ENCODE measurements at regions not wholly inside any gene's neighbourhood (a gene's known extent, or its start where the extent isn't known, plus 50 kb on each side); places are given as distances from the start of the nearest gene placed in this dataset.

DNA sequence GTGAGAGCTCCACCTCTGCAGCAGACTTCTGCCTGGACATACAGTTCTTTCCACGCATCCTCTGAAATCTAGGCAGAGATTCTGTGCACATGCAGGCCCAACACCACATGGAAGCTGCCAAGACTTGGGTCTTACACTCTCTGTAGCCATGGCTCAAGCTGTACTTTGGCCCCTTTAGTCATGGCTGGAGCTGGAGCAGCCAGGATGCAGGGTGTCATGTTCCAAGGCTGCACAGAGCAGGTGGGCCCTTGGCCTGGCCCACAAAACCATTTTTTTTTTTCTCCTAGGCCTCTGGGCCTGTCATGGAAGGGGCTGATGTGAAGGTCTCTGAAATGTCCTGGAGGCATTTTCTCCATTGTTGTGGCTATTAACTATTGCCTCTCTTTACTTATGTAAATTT is 990.5 kb upstream of the ADGRL3 start:
- DNase-seq (ENCODE audit: low read depth): no peak
- TF ChIP-seq, protein P1, sequence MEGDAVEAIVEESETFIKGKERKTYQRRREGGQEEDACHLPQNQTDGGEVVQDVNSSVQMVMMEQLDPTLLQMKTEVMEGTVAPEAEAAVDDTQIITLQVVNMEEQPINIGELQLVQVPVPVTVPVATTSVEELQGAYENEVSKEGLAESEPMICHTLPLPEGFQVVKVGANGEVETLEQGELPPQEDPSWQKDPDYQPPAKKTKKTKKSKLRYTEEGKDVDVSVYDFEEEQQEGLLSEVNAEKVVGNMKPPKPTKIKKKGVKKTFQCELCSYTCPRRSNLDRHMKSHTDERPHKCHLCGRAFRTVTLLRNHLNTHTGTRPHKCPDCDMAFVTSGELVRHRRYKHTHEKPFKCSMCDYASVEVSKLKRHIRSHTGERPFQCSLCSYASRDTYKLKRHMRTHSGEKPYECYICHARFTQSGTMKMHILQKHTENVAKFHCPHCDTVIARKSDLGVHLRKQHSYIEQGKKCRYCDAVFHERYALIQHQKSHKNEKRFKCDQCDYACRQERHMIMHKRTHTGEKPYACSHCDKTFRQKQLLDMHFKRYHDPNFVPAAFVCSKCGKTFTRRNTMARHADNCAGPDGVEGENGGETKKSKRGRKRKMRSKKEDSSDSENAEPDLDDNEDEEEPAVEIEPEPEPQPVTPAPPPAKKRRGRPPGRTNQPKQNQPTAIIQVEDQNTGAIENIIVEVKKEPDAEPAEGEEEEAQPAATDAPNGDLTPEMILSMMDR (IDR thresholded peaks at IDR 0.05; ENCODE audit: insufficient read depth, low read depth, low read length, missing control alignments): no peak
- no peak overlapping the region for H3K4me3 ChIP-seq (ENCODE audit: low read length)

DNA sequence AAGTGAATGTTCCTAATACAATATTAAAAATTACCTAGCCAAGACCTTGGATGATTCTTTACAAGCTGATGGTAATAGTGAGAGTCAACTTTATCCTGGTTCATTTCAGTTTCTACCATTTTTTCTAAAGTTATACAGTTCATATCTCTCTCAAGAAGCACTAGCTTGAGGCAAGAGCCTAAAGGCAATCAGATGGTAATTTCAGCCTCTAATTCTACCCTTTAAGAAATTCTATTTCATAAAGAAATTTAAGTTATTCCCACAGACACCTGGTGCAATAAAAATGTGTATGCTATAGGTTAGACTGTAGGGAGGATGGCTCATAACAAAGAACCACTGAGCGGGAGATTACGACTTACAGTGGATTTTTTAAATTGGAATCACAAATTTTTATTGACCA is 984.2 kb upstream of the ADGRL3 start:
- no peak overlapping the region for H3K4me3 ChIP-seq (ENCODE audit: low read length)
- TF ChIP-seq, protein P1 (IDR thresholded peaks at IDR 0.05; ENCODE audit: insufficient read depth, low read depth, low read length, missing control alignments): no peak
- DNase-seq (ENCODE audit: low read depth): no peak

DNA sequence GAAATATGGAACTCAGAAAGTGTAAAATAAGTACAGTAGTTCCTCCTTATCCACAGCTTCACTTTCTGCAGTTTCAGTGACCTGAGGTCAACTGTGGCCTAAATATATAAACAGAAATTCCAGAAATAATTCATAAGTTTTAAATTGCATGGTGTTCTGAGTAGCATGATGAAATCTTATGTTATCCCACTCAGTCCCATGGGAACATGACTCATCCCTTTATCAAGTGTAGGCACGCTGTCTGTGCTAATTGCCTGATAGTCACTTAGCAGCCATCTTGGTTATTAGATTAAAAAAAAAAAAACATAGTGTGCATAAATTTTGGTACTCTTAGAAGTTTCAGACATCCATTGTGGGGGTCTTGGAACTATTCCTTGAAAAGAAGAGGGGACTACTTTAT is 983.4 kb upstream of the ADGRL3 start:
- H3K4me3 ChIP-seq (ENCODE audit: low read length): no peak overlapping the region
- DNase-seq (ENCODE audit: low read depth): peak; percentile 89
- TF ChIP-seq, protein P1 (IDR thresholded peaks at IDR 0.05; ENCODE audit: insufficient read depth, low read depth, low read length, missing control alignments): no peak

DNA sequence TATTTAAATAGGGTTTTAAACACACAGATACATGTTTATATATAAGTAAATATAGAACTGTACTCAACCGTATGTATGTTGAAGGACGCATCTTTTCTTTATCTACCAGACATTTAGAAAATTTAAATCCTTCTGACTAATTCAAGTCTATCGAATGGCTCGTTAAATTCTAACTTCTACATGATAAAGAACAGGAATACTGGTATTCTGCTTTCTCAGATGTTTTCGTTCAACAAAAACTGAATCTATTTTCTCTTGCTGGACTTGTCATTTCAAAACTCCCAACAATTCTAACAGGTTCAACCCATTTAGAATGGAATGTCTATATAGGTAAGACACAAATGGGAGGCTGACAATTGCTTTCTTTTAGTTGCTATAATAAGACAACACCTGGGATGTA is 978.3 kb upstream of the ADGRL3 start:
- no peak overlapping the region for H3K4me3 ChIP-seq (ENCODE audit: low read length)
- TF ChIP-seq, protein P1 (IDR thresholded peaks at IDR 0.05; ENCODE audit: insufficient read depth, low read depth, low read length, missing control alignments): no peak
- DNase-seq (ENCODE audit: low read depth): no peak

DNA sequence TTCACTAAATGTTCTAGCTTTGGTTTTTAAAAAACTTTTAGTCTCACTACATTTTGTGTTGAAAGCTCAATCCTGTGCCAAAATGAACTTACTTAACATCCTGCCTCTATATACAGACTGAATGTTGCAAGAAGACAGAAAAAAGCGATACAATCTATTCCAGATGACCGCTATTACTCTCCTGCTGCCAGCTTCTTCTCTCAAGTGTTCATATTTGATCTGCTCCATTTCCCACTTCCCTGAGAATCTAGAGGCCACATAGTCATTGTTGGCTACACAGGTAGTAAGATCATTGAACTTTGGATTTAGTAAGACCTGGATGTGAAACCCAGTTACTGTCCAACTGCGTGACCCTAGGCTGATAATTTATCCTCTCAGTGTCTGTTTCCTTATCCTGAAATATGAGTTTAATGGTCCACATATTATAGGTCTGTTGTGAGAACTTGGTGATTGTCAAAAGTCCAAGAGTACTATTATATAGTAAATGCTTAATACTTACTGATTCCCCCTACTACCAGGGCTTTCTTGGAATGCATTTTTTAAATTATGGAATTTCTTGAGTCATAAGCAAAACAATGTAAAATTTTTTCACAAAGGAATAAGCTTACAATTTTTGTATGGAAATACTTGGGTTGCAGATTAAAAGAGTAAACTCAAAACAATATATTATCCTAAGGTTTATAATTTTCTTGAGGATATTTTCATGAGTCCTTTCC is 976.8 kb upstream of the ADGRL3 start:
- DNase-seq (ENCODE audit: low read depth): no peak
- TF ChIP-seq, protein P1 (IDR thresholded peaks at IDR 0.05; ENCODE audit: insufficient read depth, low read depth, low read length, missing control alignments): no peak
- no peak overlapping the region for H3K4me3 ChIP-seq (ENCODE audit: low read length)

DNA sequence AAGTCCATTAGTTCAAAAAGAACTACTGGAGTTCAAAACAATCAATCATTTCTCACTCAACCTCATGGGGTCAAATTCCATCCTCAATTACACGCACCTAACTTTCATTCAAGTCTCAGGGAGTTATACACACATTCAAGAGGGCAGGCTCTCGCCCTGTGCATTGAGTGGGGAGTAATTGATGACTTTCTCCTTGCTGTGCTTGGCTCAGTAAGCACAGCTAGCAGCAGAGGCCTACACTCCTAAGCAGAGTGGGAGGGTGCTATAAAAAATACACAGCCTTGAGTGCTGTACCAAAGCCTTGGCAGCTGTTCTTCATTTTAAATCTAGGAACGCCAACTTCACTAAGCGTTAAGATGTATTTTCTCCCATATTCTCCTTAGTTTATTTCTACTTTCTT is 958.3 kb upstream of the ADGRL3 start:
- no peak for DNase-seq (ENCODE audit: low read depth)

More for the DNA sequence above, 958.3 kb upstream of the ADGRL3 start:
- TF ChIP-seq, protein P1 (IDR thresholded peaks at IDR 0.05; ENCODE audit: insufficient read depth, low read depth, low read length, missing control alignments): no peak
- no peak overlapping the region for H3K4me3 ChIP-seq (ENCODE audit: low read length)
